ENCODE measurements at regions not wholly inside any gene's neighbourhood (a gene's known extent, or its start where the extent isn't known, plus 50 kb on each side); places are given as distances from the start of the nearest gene placed in this dataset.
A peak's percentile ranks its signal among the peaks of the same experiment; 100 is the strongest.

DNA sequence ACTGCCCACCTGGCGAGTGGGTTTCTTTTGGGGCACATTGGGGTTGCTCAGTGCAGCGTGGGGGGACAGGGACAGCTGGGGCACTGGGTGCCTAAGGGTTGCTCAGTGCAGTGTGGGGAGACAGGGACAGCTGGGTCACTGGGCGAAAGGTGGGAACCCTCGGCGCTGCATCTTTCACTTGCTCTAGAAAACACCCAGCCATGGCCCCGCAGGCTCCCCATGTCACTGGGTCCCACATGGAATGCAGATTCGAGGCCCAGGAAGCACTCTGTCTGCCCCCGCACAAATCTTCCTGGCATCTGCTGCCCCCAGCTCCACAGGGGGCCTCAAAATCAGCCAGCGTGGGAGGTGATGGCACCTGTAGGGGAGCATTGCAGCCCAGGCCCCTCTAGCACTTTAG is 229.3 kb downstream of the BRD1 start:
- no peaks in the 10 kb centered on the region for H3K27me3 ChIP-seq
- H3K27ac ChIP-seq, result no peak overlapping the region
- H3K9me3 ChIP-seq (replicated peaks in 1 of 3), result no peaks in the 10 kb centered on the region
- WGBS, 4 donors, result 80 to 84% (median 82%) methylated on average over 6 to 9 of the region's 9 CpGs
- TF ChIP-seq POLR2A (IDR thresholded peaks at IDR 0.05), result no peak
- TF ChIP-seq, protein P1, sequence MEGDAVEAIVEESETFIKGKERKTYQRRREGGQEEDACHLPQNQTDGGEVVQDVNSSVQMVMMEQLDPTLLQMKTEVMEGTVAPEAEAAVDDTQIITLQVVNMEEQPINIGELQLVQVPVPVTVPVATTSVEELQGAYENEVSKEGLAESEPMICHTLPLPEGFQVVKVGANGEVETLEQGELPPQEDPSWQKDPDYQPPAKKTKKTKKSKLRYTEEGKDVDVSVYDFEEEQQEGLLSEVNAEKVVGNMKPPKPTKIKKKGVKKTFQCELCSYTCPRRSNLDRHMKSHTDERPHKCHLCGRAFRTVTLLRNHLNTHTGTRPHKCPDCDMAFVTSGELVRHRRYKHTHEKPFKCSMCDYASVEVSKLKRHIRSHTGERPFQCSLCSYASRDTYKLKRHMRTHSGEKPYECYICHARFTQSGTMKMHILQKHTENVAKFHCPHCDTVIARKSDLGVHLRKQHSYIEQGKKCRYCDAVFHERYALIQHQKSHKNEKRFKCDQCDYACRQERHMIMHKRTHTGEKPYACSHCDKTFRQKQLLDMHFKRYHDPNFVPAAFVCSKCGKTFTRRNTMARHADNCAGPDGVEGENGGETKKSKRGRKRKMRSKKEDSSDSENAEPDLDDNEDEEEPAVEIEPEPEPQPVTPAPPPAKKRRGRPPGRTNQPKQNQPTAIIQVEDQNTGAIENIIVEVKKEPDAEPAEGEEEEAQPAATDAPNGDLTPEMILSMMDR (IDR thresholded peaks at IDR 0.05), result no peak
- intact Hi-C loops (cut with DNase I), result no loop called here
- H3K4me3 ChIP-seq, result no peak overlapping the region
- no peaks in the 10 kb centered on the region for H3K36me3 ChIP-seq (replicated peaks in 1 of 2)
- H3K4me1 ChIP-seq (replicated peaks in 1 of 2), result no peaks in the 10 kb centered on the region
- no peak for DNase-seq

- DNase-seq, result no peak
- no peaks in the 10 kb centered on the region for H3K27me3 ChIP-seq
- intact Hi-C loops (cut with DNase I), result no loop called here
- no peak overlapping the region for H3K4me3 ChIP-seq
- no peaks in the 10 kb centered on the region for H3K9me3 ChIP-seq (replicated peaks in 1 of 3)
- no peak for TF ChIP-seq POLR2A (IDR thresholded peaks at IDR 0.05)
- TF ChIP-seq, protein P1 (IDR thresholded peaks at IDR 0.05), result no peak
- 64 to 85% (median 77%) methylated on average over 2 of the region's 2 CpGs for WGBS, 4 donors
- no peaks in the 10 kb centered on the region for H3K36me3 ChIP-seq (replicated peaks in 1 of 2)
- H3K4me1 ChIP-seq (replicated peaks in 1 of 2), result no peaks in the 10 kb centered on the region
- no peak overlapping the region for H3K27ac ChIP-seq
Observed at GRCh38 chr22:49597428-49598039, 230.1 kb downstream of the BRD1 start.

- Histone ChIP-seq H3K4me3 (no peak overlapping the region), H3K27me3 (no peaks in the 10 kb centered on the region), H3K9me3 (replicated peaks in 1 of 3) (no peaks in the 10 kb centered on the region), H3K36me3 (replicated peaks in 1 of 2) (no peaks in the 10 kb centered on the region), H3K4me1 (replicated peaks in 1 of 2) (no peaks in the 10 kb centered on the region), H3K27ac (no peak overlapping the region)
- no peak for DNase-seq
- WGBS, 4 donors, result 87 to 93% (median 91%) methylated on average over 6 of the region's 6 CpGs
- intact Hi-C loops (cut with DNase I), result no loop called here
- TF ChIP-seq, protein P1 (IDR thresholded peaks at IDR 0.05), result no peak
- TF ChIP-seq POLR2A (IDR thresholded peaks at IDR 0.05), result no peak
Observed at GRCh38 chr22:49595465-49596078, 232.1 kb downstream of the BRD1 start.

DNA sequence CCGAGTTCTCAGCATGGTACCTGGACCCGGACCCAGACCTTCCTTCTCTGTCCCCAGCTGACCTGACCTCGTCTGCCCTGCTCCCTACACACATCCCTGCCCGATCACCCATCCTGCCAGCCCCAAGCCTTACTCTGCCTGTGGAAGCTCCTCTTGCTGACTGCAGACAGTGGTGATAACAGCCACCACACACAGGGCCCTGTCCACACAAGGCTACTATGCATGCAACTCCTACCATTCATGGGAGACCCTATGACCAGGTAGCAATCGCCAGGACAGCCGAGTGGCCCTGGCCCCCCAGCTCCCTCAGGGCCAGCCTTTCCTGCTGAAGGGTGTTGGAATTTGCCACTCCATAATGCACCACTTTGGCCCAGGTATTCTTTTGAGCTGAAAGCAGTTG is 233.6 kb downstream of the BRD1 start:
- intact Hi-C loops (cut with DNase I), result no loop called here

More for the DNA sequence above, 233.6 kb downstream of the BRD1 start:
- no peaks in the 10 kb centered on the region for H3K4me1 ChIP-seq (replicated peaks in 1 of 2)
- H3K27ac ChIP-seq, result no peak overlapping the region
- no peaks in the 10 kb centered on the region for H3K27me3 ChIP-seq
- DNase-seq, result peak in 1 of 7 donors; percentile 3
- no peak overlapping the region for H3K4me3 ChIP-seq
- WGBS, 4 donors, result 75 to 83% (median 78%) methylated on average over 4 to 6 of the region's 6 CpGs
- no peaks in the 10 kb centered on the region for H3K9me3 ChIP-seq (replicated peaks in 1 of 3)
- H3K36me3 ChIP-seq (replicated peaks in 1 of 2), result no peaks in the 10 kb centered on the region
- TF ChIP-seq, protein P1 (IDR thresholded peaks at IDR 0.05), result no peak
- no peak for TF ChIP-seq POLR2A (IDR thresholded peaks at IDR 0.05)

Data from adrenal gland (tissue), 9 donors.